ENCODE measurements at regions not wholly inside any gene's neighbourhood (a gene's known extent, or its start where the extent isn't known, plus 50 kb on each side); places are given as distances from the start of the nearest gene placed in this dataset.

GRCh38 chr4:126553248-126553647 is 1079.5 kb upstream of the INTU start:
- H3K4me1 ChIP-seq = no peaks in the 10 kb centered on the region
- ATAC-seq (no peak), DNase-seq (no peak)
- in situ Hi-C loops (cut with MboI; ENCODE audit: low sequenced_read_pairs in 4 of 4) = no loop called here
- TF ChIP-seq CTCF (IDR thresholded peaks at IDR 0.05 in 4 of 5, conservative IDR thresholded peaks at IDR 0.05 in 1 of 5) = no peak
- TF ChIP-seq POLR2A (IDR thresholded peaks at IDR 0.05) = no peak
- intact Hi-C loops (cut with DNase I; ENCODE audit: low total_unique reads) = no loop called here
- no peaks in the 10 kb centered on the region for H3K36me3 ChIP-seq
- no peaks in the 10 kb centered on the region for H3K9me3 ChIP-seq
- no peaks in the 10 kb centered on the region for H3K27me3 ChIP-seq
- no peak overlapping the region for H3K4me3 ChIP-seq
- no peak overlapping the region for H3K27ac ChIP-seq

GRCh38 chr4:126558596-126558995 is 1074.2 kb upstream of the INTU start:
- ATAC-seq (no peak), DNase-seq (no peak)
- Histone ChIP-seq H3K36me3 (no peaks in the 10 kb centered on the region), H3K4me1 (no peaks in the 10 kb centered on the region), H3K9me3 (no peaks in the 10 kb centered on the region), H3K27ac (no peak overlapping the region), H3K4me3 (no peak overlapping the region), H3K27me3 (no peaks in the 10 kb centered on the region)
- intact Hi-C loops (cut with DNase I; ENCODE audit: low total_unique reads) (no loop called here), in situ Hi-C loops (cut with MboI; ENCODE audit: low sequenced_read_pairs in 4 of 4) (no loop called here)
- no peak for TF ChIP-seq CTCF (IDR thresholded peaks at IDR 0.05 in 4 of 5, conservative IDR thresholded peaks at IDR 0.05 in 1 of 5)
- no peak for TF ChIP-seq POLR2A (IDR thresholded peaks at IDR 0.05)

- Histone ChIP-seq H3K4me3 (no peak overlapping the region), H3K27ac (no peak overlapping the region), H3K9me3 (no peaks in the 10 kb centered on the region), H3K4me1 (no peaks in the 10 kb centered on the region), H3K27me3 (no peaks in the 10 kb centered on the region), H3K36me3 (no peaks in the 10 kb centered on the region)
- ATAC-seq (no peak), DNase-seq (no peak)
- in situ Hi-C loops (cut with MboI; ENCODE audit: low sequenced_read_pairs in 4 of 4) (no loop called here), intact Hi-C loops (cut with DNase I; ENCODE audit: low total_unique reads) (no loop called here)
- no peak for TF ChIP-seq CTCF (IDR thresholded peaks at IDR 0.05 in 4 of 5, conservative IDR thresholded peaks at IDR 0.05 in 1 of 5)
- no peak for TF ChIP-seq POLR2A (IDR thresholded peaks at IDR 0.05)
These were observed 1072.8 kb upstream of the INTU start for GRCh38 chr4:126559961-126560360.

- Histone ChIP-seq H3K27ac (no peak overlapping the region), H3K9me3 (no peaks in the 10 kb centered on the region), H3K4me3 (no peak overlapping the region), H3K4me1 (no peaks in the 10 kb centered on the region), H3K27me3 (no peaks in the 10 kb centered on the region), H3K36me3 (no peaks in the 10 kb centered on the region)
- in situ Hi-C loops (cut with MboI; ENCODE audit: low sequenced_read_pairs in 4 of 4) (no loop called here), intact Hi-C loops (cut with DNase I; ENCODE audit: low total_unique reads) (no loop called here)
- TF ChIP-seq CTCF (IDR thresholded peaks at IDR 0.05 in 4 of 5, conservative IDR thresholded peaks at IDR 0.05 in 1 of 5) (no peak), POLR2A (IDR thresholded peaks at IDR 0.05) (no peak)
- no peak for ATAC-seq
- no peak for DNase-seq
These were observed 1072.0 kb upstream of the INTU start for GRCh38 chr4:126560794-126561193.

GRCh38 chr4:126563389-126563788 is 1069.4 kb upstream of the INTU start:
- intact Hi-C loops (cut with DNase I; ENCODE audit: low total_unique reads) = no loop called here
- Histone ChIP-seq H3K4me3 (no peak overlapping the region), H3K4me1 (no peaks in the 10 kb centered on the region), H3K36me3 (no peaks in the 10 kb centered on the region), H3K9me3 (no peaks in the 10 kb centered on the region), H3K27me3 (no peaks in the 10 kb centered on the region), H3K27ac (no peak overlapping the region)
- no peak for TF ChIP-seq CTCF (IDR thresholded peaks at IDR 0.05 in 4 of 5, conservative IDR thresholded peaks at IDR 0.05 in 1 of 5)
- no peak for TF ChIP-seq POLR2A (IDR thresholded peaks at IDR 0.05)
- in situ Hi-C loops (cut with MboI; ENCODE audit: low sequenced_read_pairs in 4 of 4) = no loop called here
- ATAC-seq (no peak), DNase-seq (no peak)
